Thyroid gland (tissue), 4 donors: ENCODE measurements at regions not wholly inside any gene's neighbourhood (a gene's known extent, or its start where the extent isn't known, plus 50 kb on each side); places are given as distances from the start of the nearest gene placed in this dataset.

Experiments used
- CTCF ChIP-seq, 6 experiments: fragments of 200-600 bp in 3 of 6; fragments of 450-650 bp in 3 of 6; sonication (generic) in 3 of 6; IDR thresholded peaks; one replicate each; pipeline ENCODE4 v1.5.1; 2016 to 2019; ENCODE audit warnings: antibody characterized with exemption in 6 of 6, mild to moderate bottlenecking in 2 of 6, inconsistent platforms in 1 of 6, moderate library complexity in 1 of 6
- POLR2A ChIP-seq, 2 donors: fragments of 450-650 bp; IDR thresholded peaks; one replicate each; pipeline ENCODE4 v1.6.1; 2017; ENCODE audit warnings: antibody characterized with exemption in 2 of 2, mild to moderate bottlenecking in 2 of 2, moderate library complexity in 1 of 2

DNA sequence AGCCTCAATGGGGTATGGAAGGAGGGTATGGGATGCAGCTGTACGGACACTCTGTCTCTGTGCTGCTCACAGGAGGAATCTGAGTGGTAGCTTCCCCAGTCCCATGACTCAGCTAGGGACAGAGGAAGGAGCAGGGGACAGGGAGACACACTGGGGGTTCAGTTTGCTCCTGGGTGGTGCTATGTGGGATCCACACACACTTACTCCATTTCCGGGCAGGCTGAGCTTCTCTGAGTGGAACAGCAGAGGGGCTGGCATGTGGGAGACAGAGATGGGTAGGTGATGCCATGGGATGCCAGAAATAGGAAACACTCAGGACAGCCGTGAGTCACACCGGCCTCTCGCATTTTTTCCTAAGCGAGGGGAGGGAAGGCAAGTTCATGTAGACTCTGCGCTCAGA lies 59.2 kb upstream of the KIRREL3 start:
- TF ChIP-seq CTCF (IDR thresholded peaks at IDR 0.05) (no peak), POLR2A (IDR thresholded peaks at IDR 0.05) (no peak)
